Testis (tissue), 2 donors: ENCODE measurements at regions not wholly inside any gene's neighbourhood (a gene's known extent, or its start where the extent isn't known, plus 50 kb on each side); places are given as distances from the start of the nearest gene placed in this dataset.

Experiments used
- CTCF ChIP-seq, 3 experiments: fragments of 450-650 bp in 2 of 3; fragments of 200-600 bp in 1 of 3; sonication (generic) in 1 of 3; IDR thresholded peaks; one replicate each; pipeline ENCODE4 v1.5.1; 2016 to 2019; ENCODE audit warnings: antibody characterized with exemption in 3 of 3, mild to moderate bottlenecking in 2 of 3, moderate library complexity in 1 of 3
- POLR2A ChIP-seq: fragments of 450-650 bp; IDR thresholded peaks from one replicate; pipeline ENCODE4 v1.6.1; 2017; ENCODE audit warnings: antibody characterized with exemption, mild to moderate bottlenecking, moderate library complexity

- TF ChIP-seq POLR2A (no peak), CTCF (IDR thresholded peaks at IDR 0.05) (no peak)
Measured at GRCh38 chr10:121217331-121217730, 366.2 kb downstream of the WDR11 start.
